GM18867 (cell line): ENCODE measurements at regions not wholly inside any gene's neighbourhood (a gene's known extent, or its start where the extent isn't known, plus 50 kb on each side); places are given as distances from the start of the nearest gene placed in this dataset.

Experiments used
- ATAC-seq: cut with Tn5 transposase; IDR thresholded peaks from one replicate; pipeline ENCODE4 v1.9.1; 2021; ENCODE audit warnings: mild to moderate bottlenecking, moderate library complexity; ENCODE audit not compliant: unreplicated experiment

- no peak for ATAC-seq
Measured at GRCh38 chr4:127214016-127214415, 418.7 kb upstream of the INTU start.

GRCh38 chr4:127214931-127215330, 417.8 kb upstream of the INTU start:
- ATAC-seq = no peak

GRCh38 chr4:127217586-127218229, 415.0 kb upstream of the INTU start:
- no peak for ATAC-seq

- no peak for ATAC-seq
Measured at GRCh38 chr4:127219232-127219631, 413.5 kb upstream of the INTU start.

GRCh38 chr4:127224556-127224955, 408.2 kb upstream of the INTU start:
- no peak for ATAC-seq

- ATAC-seq = no peak
Measured at GRCh38 chr4:127229855-127230608, 402.7 kb upstream of the INTU start.

- no peak for ATAC-seq
Measured at GRCh38 chr4:127236889-127237288, 395.9 kb upstream of the INTU start.

GRCh38 chr4:127237581-127237980, 395.2 kb upstream of the INTU start:
- no peak for ATAC-seq

- ATAC-seq = no peak
Measured at GRCh38 chr4:127238956-127239475, 393.7 kb upstream of the INTU start.

- ATAC-seq = no peak
Measured at GRCh38 chr4:127239902-127240763, 392.6 kb upstream of the INTU start.

GRCh38 chr4:127240764-127241105, 392.0 kb upstream of the INTU start:
- ATAC-seq = no peak

GRCh38 chr4:127244515-127244914, 388.2 kb upstream of the INTU start:
- ATAC-seq = no peak

- no peak for ATAC-seq
Measured at GRCh38 chr4:127246963-127247952, 385.5 kb upstream of the INTU start.

GRCh38 chr4:127249066-127249766, 383.5 kb upstream of the INTU start:
- ATAC-seq = no peak

- ATAC-seq = no peak
Measured at GRCh38 chr4:127249767-127250108, 383.0 kb upstream of the INTU start.

GRCh38 chr4:127250577-127250976, 382.2 kb upstream of the INTU start:
- ATAC-seq = peak; percentile 78

GRCh38 chr4:127251423-127251822, 381.3 kb upstream of the INTU start:
- ATAC-seq = peak; percentile 78

- no peak for ATAC-seq
Measured at GRCh38 chr4:127256500-127256899, 376.3 kb upstream of the INTU start.

GRCh38 chr4:127261476-127261875, 371.3 kb upstream of the INTU start:
- ATAC-seq = no peak

- ATAC-seq = no peak
Measured at GRCh38 chr4:127268367-127268766, 364.4 kb upstream of the INTU start.
